Ishikawa (cell line): ENCODE measurements at regions not wholly inside any gene's neighbourhood (a gene's known extent, or its start where the extent isn't known, plus 50 kb on each side); places are given as distances from the start of the nearest gene placed in this dataset.

Experiments
- EGR1 ChIP-seq: IDR thresholded peaks from 2 replicates; pipeline ENCODE4 v1.6.1; 2012
- RAD21 ChIP-seq: IDR thresholded peaks from 2 replicates; pipeline ENCODE4 v1.6.1; 2012; ENCODE audit warnings: low read depth
- REST ChIP-seq: IDR thresholded peaks from 2 replicates; pipeline ENCODE4 v1.6.1; 2012; ENCODE audit warnings: low read depth, mild to moderate bottlenecking
- USF1 ChIP-seq: IDR thresholded peaks from 2 replicates; pipeline ENCODE4 v1.6.1; 2012

GRCh38 chr6:54003316-54003715 is 107.9 kb upstream of the MLIP start:
- TF ChIP-seq EGR1 = no peak
- no peak for TF ChIP-seq USF1
- no peak for TF ChIP-seq RAD21
- no peak for TF ChIP-seq REST
